22Rv1 (cell line): ENCODE measurements at regions not wholly inside any gene's neighbourhood (a gene's known extent, or its start where the extent isn't known, plus 50 kb on each side); places are given as distances from the start of the nearest gene placed in this dataset.

Experiments used
- H3K27ac ChIP-seq: fragments of 450-650 bp; 2 replicates; pipeline ENCODE4 v1.5.1; 2017
- ZFX ChIP-seq: fragments of 450-650 bp; IDR thresholded peaks from 2 replicates; pipeline ENCODE4 v1.6.1; 2017; ENCODE audit warnings: antibody characterized with exemption, borderline replicate concordance
- TF ChIP-seq, protein P1 (sequence below): fragments of 450-650 bp; IDR thresholded peaks from 2 replicates; pipeline ENCODE4 v1.5.1; 2017; ENCODE audit warnings: mild to moderate bottlenecking

DNA sequence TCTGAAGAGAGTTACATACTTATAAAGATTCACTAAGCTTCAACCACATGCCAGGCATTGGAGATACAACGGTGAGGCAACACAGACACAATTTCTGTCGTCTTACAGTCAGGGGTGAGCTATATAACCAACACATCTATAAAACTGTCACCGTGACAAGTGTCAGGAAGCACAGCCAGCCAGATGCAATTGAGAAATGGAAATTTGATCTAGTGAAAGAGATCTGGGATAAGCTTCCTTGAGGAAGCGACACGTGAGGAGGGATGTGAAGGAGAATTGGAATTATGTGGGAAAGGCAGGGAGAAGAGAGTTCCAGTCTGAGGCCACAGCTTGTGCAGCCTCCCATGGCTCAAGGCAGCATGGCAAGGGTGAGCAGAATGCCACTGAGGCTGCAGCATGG lies 50.9 kb upstream of the ZNF354B start:
- TF ChIP-seq, protein P1, sequence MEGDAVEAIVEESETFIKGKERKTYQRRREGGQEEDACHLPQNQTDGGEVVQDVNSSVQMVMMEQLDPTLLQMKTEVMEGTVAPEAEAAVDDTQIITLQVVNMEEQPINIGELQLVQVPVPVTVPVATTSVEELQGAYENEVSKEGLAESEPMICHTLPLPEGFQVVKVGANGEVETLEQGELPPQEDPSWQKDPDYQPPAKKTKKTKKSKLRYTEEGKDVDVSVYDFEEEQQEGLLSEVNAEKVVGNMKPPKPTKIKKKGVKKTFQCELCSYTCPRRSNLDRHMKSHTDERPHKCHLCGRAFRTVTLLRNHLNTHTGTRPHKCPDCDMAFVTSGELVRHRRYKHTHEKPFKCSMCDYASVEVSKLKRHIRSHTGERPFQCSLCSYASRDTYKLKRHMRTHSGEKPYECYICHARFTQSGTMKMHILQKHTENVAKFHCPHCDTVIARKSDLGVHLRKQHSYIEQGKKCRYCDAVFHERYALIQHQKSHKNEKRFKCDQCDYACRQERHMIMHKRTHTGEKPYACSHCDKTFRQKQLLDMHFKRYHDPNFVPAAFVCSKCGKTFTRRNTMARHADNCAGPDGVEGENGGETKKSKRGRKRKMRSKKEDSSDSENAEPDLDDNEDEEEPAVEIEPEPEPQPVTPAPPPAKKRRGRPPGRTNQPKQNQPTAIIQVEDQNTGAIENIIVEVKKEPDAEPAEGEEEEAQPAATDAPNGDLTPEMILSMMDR = no peak
- no peak for TF ChIP-seq ZFX
- no peak overlapping the region for H3K27ac ChIP-seq

DNA sequence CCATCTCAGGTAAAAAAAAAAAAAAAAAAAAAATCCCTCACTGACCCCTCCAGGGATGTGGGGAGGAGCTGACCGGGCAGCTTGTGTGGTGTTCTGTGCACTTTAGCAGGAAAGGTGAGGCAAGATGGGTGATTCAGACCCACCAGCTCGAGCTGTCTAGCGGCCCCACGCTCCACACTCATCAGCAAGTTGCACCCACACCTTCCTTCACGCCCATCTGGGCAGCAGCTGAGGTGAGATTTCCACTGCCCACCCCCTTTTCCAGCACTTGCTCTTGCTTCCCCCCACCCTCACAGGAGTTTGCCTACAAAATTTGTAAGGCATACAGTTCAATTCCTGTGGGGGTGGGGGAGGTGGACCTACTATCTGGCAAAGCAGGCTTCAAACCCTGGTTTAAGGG lies 58.7 kb upstream of the ZNF354B start:
- TF ChIP-seq, protein P1 = no peak
- no peak for TF ChIP-seq ZFX

DNA sequence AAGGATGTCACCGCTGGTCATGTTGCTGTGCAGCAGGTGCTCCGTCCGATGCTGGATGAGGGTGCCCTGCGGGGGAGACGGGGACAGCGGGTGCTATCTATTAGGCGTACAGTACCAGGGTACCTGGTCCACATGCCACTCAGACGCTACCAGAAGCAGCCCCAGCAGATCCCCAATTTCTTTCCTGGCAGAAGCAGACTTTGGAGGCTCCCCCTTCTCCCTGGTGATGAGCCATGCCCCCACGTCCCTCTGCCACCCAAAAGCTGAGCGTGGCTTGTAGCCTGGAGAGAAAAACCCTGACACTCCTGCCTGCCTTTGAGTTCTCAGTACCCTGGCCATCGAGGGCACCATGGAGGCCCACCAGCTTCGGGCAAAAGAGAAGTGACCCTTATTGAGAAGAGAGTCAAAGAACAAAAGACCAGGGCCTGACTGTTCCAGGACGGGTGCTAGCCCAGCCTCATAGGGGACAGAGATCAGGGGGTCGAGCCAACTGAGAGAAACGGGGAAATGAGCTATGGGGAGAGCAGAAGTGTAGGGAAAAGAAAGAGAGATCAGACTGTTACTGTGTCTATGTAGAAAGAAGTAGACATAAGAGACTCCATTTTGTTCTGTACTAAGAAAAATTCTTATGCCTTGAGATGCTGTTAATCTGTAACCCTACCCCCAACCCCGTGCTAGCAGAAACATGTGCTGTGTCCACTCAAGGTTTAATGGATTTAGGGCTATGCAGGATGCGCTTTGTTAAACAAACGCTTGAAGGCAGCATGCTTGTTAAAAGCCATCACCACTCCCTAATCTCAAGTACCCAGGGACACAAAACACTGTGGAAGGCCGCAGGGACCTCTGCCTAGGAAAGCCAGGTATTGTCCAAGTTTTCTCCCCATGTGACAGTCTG lies 62.0 kb upstream of the ZNF354B start:
- H3K27ac ChIP-seq = no peak overlapping the region
- no peak for TF ChIP-seq ZFX
- TF ChIP-seq, protein P1 = no peak

More for the DNA sequence above, 58.7 kb upstream of the ZNF354B start:
- H3K27ac ChIP-seq = no peak overlapping the region

DNA sequence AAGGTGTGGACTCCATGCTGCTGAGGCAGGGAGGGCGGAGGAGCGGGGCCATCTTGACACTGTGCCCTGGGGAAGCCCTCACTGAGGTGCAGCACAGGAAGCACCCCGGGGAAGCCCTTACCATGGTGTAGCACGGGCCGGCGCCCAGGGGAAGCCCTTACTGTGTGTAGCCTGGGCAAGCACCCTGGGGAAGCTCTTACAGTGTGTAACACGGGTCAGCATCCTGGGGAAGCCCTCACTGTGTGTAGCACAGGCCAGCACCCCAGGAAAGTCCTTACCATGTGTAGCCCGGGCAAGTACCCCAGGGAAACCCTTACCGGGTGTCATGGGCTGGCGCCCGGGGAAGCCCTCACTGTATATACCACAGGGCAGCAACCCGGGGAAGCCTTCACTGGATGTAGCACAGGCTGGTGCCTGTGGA lies 62.6 kb upstream of the ZNF354B start:
- H3K27ac ChIP-seq = no peak overlapping the region
- no peak for TF ChIP-seq ZFX
- TF ChIP-seq, protein P1 = no peak

DNA sequence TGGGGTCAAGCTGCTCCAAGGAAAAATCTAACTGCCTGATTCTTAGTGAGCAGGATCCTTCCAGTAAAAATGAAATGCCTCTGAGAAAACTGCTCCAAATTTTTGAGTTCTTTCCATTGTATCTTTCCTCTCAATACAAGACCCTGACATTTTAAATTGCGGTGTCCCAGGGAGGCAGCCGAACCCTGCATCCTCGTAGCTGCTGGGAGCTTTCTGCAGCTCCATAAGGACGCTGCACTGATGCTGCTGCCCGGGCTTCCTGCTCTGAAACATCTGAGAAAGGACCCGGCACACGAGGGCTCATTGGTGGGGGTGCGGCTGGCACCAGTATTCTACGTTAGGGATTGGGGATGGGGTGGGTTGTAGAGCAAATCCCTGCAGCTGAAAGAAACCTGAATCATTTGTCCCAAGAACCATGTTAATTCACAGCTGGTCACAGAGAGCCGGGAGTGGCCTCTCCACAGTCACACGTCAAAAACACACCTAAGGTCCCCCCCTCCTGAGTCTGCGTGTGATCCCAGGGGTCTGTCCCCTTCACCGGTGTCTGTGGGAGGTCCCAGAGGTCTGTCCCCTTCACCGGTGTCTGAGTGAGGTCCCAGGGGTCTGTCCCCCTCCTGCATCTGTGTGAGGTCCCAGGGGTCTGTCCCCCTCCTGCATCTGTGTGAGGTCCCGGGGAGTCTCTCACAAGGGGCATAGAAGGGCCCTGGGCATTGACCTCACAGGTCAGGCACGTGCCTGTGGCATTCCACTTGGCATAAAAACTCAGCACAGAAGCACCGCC lies 63.4 kb upstream of the ZNF354B start:
- TF ChIP-seq ZFX = no peak
- H3K27ac ChIP-seq = no peak overlapping the region

DNA sequence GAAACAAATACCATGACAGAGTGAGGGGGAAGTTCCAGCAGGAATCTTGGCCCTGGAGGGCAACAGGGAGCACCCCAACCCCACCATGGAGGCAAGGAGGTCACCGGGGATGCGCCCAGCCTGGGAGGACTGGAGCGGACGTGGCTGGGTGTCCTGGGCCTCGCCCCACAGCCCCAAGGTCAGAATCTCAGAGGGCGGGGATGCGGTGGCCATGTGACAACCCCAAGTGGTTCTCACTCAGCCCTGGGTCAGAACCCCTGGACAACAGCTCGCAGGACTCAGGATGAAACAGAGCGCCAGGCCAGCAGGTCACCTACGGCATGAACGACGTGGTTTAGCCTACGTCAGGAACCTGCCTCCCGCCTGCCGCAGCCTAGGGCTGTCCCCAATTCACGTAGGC lies 64.0 kb upstream of the ZNF354A start:
- no peak for TF ChIP-seq ZFX
- TF ChIP-seq, protein P1 = no peak

DNA sequence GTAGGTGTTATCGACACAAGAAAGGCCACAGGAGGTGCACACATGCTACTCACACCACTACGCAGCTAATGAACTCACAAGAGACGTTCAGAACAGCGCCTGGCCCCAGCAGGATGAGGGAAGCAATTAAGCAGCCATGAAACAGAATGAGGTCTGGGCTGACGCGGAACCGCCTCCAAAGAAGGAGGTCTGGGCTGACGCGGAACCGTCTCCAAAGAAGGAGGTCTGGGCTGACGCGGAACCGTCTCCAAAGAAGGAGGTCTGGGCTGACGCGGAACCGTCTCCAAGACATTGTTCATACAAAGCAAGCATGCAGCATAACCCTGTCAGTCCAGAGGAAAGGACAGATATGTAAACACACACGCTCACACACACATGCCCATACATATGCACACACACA lies 63.2 kb upstream of the ZNF354A start:
- TF ChIP-seq, protein P1 = no peak
- H3K27ac ChIP-seq = no peak overlapping the region

More for the DNA sequence above, 64.0 kb upstream of the ZNF354A start:
- no peak overlapping the region for H3K27ac ChIP-seq
